Stimulated activated naive CD8-positive, alpha-beta T cell treated with anti-CD3 and anti-CD28 coated beads, Interleukin-15, Interleukin-2, amounts not matched to agents 100 ng/mL and 50 ng/mL, for 24 hours (primary cell): ENCODE measurements at regions not wholly inside any gene's neighbourhood (a gene's known extent, or its start where the extent isn't known, plus 50 kb on each side); places are given as distances from the start of the nearest gene placed in this dataset.

Source experiments
- H3K27ac Mint-ChIP-seq: one replicate; pipeline ENCODE4 v1.8.0; 2021; ENCODE audit warnings: mild to moderate bottlenecking, mixed read lengths
- H3K27me3 Mint-ChIP-seq: one replicate; pipeline ENCODE4 v1.8.0; 2021; ENCODE audit warnings: mixed read lengths
- H3K36me3 Mint-ChIP-seq: one replicate; pipeline ENCODE4 v1.8.0; 2021; ENCODE audit warnings: low read depth, mixed read lengths
- H3K4me1 Mint-ChIP-seq: one replicate; pipeline ENCODE4 v1.8.0; 2021; ENCODE audit warnings: low read depth, mixed read lengths
- H3K4me3 Mint-ChIP-seq: one replicate; pipeline ENCODE4 v1.8.0; 2021; ENCODE audit warnings: mild to moderate bottlenecking, mixed read lengths
- H3K9me3 Mint-ChIP-seq: one replicate; pipeline ENCODE4 v1.8.0; 2021; ENCODE audit warnings: mixed read lengths

DNA sequence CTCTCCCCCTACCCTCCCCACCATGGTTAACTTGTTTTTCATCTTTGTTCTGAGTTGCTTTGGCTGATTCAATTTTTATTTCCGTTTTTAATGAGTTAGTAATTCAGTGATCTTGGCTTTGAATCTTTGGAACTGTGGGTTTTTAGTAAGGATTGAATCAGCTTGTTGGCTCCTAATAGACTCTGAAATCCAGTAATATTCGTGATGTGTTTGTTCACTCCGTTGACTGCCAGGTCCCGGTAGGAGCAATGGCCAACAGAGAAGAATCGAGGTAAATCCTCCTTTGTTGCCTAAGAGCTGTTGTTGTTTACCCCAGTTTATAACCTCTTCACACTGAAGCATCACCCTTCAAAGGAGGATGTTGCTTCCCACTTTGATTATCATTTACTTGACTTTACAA, 92.7 kb downstream of the PCSK1 start:
- H3K27me3 Mint-ChIP-seq = peaks cover 21% of the 10 kb centered on the region
- H3K36me3 Mint-ChIP-seq = no peaks in the 10 kb centered on the region
- no peaks in the 10 kb centered on the region for H3K9me3 Mint-ChIP-seq
- H3K4me1 Mint-ChIP-seq = peaks cover 18% of the 10 kb centered on the region
- H3K4me3 Mint-ChIP-seq = no peak overlapping the region
- no peak overlapping the region for H3K27ac Mint-ChIP-seq

DNA sequence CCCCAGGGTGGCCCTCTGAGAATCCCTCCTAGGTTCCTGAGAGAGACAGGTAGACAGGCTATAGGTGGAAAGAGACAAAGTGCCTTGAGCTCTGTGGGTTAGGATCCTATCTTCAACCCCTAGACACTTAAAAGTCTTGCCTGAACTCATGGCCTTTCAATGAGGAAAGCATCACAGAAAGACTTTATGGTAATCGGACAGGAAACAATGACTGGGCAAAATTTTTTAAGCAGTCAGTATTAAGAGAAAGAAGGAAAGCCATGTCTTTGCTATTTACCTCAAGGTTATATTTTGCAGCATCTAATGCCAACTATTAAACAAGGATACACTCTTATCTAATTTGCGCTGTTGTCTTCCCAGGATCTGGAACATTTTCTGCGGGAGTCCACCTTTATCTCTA, 93.2 kb downstream of the PCSK1 start:
- Mint-ChIP-seq H3K4me3 (no peak overlapping the region), H3K27me3 (peaks cover 21% of the 10 kb centered on the region), H3K4me1 (peaks cover 13% of the 10 kb centered on the region), H3K36me3 (no peaks in the 10 kb centered on the region), H3K27ac (no peak overlapping the region), H3K9me3 (no peaks in the 10 kb centered on the region)

DNA sequence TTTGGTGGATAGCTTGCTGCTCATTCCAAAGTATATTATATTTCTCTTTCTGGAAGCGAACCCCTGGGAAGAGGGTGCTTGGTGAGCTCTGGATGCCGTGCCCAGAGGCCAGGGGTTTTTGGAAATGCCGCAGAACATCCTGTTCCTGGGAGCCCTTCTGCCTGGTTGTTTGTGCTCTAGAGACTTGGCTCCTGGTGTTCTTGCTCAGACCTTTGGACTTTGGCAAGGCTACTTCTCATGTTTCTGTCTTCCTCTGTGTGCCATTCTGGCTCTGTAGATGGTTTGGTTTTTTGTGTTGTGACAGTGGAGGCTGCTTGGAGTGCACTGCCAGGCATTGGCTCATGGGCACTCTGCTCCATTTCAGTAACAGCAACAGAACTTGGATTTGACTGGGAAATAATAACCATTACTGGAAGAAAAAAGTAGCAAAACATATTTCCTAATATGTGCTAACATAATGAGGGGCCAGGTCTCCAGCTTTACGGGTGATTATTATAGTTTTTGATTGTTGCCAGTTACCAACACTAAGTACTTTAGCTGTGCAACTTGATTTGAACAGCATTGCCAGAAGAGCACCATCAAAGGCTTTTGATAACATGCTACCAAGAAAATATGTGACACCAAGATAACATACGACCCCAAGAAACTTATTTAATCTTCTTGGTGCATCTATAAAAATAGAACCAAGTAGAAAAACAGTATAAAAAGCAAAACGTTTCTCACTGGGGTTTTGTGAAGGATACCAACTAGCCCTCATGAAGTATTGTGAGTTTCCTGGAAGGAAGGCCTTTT, 94.2 kb downstream of the PCSK1 start:
- Mint-ChIP-seq H3K4me1 (peaks cover 3% of the 10 kb centered on the region), H3K27me3 (peaks cover 21% of the 10 kb centered on the region), H3K36me3 (no peaks in the 10 kb centered on the region)

GRCh38 chr5:96338091-96338490, 95.0 kb downstream of the PCSK1 start:
- Mint-ChIP-seq H3K27ac (no peak overlapping the region), H3K36me3 (no peaks in the 10 kb centered on the region), H3K9me3 (no peaks in the 10 kb centered on the region), H3K27me3 (peaks cover 17% of the 10 kb centered on the region), H3K4me1 (peaks cover 3% of the 10 kb centered on the region), H3K4me3 (no peak overlapping the region)

More for the DNA sequence above, 94.2 kb downstream of the PCSK1 start:
- Mint-ChIP-seq H3K4me3 (no peak overlapping the region), H3K27ac (no peak overlapping the region), H3K9me3 (no peaks in the 10 kb centered on the region)

DNA sequence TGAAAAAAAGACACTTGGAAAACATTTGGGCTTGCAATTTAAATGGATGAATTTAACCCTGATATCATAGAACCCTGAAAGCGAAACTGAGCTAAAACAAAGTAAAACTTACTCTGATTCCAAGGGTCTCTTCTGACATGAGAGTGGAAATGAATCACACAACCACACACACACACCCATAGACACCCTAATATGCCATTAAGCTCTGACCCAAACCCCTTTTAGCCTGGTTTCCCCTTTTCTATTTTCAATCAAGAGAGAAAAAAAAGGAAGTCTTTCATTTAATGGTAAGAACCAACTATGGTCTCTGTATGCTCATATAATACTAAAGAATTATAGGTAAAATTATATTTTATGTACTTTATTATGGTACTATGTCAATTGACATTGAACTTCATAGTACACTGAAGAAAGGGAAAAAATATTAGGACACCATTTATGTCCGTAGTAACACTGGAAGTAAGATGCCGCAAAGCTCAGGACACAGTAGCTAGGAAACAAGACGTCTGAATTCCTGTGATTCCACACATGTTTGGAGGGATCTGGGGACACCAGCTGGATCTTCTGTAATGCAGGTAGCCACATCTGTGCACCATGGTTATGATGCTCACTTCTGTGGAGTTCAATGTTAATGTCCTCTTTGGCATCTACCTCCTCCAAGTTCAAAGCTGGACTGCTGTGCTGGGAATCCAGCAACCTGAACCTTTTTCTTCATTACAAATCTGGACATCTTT, 95.8 kb downstream of the PCSK1 start:
- H3K4me3 Mint-ChIP-seq = no peak overlapping the region
- peaks cover 3% of the 10 kb centered on the region for H3K4me1 Mint-ChIP-seq
- no peak overlapping the region for H3K27ac Mint-ChIP-seq
- H3K36me3 Mint-ChIP-seq = no peaks in the 10 kb centered on the region
- peaks cover 25% of the 10 kb centered on the region for H3K27me3 Mint-ChIP-seq
- no peaks in the 10 kb centered on the region for H3K9me3 Mint-ChIP-seq

DNA sequence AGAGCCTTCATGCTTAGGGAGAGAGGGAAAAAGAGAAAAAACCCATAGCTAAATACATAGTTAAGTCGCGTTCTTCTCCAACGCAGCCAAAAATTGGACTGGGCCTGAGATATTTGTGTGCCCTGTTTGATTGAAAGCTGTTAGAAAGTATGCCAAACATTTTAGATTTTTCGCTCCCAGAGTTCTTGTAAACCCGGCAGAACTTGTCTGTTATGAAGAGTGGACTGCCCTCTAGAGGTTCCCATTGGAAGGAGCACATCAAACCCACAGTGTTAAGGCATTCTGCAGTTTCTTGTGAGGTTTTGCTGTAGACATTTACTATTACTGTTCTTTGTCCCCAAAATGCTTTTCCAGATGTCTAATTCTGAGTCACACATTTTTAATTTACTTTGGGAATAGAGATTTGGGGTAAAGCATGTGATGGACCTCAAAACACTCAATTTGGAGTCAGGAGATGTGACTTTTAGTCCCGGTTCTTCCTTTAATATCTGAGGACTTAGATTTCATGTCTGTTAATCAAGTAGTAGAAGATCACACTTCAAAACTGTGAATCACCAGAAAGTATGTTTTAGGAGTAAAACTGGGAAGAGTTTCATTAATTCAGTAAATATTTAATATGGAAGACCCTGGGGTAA, 96.6 kb downstream of the PCSK1 start:
- peaks cover 3% of the 10 kb centered on the region for H3K4me1 Mint-ChIP-seq
- no peak overlapping the region for H3K4me3 Mint-ChIP-seq
- no peaks in the 10 kb centered on the region for H3K9me3 Mint-ChIP-seq
- H3K36me3 Mint-ChIP-seq = no peaks in the 10 kb centered on the region
- peaks cover 19% of the 10 kb centered on the region for H3K27me3 Mint-ChIP-seq
- H3K27ac Mint-ChIP-seq = no peak overlapping the region

DNA sequence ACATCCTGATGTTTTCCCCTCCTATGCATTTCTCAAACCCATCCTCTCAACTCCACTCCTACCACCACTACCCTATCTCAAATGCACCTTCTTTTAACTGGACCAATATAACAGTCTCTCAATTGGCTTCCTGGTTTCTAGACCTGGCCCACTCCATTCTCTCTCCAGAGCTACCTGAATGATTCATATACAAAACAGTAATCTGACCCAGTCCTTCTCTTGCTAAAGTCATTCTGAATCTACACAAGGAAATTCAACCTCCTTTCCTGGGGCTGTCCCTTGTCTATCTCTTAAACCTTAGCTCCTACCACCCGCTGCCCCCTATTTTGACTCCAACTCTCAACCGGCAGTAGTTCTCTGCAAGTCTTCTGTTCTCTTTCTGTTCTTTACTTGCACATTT, 97.2 kb downstream of the PCSK1 start:
- Mint-ChIP-seq H3K9me3 (no peaks in the 10 kb centered on the region), H3K36me3 (no peaks in the 10 kb centered on the region), H3K27me3 (peaks cover 18% of the 10 kb centered on the region), H3K27ac (no peak overlapping the region), H3K4me3 (no peak overlapping the region), H3K4me1 (peaks cover 7% of the 10 kb centered on the region)

DNA sequence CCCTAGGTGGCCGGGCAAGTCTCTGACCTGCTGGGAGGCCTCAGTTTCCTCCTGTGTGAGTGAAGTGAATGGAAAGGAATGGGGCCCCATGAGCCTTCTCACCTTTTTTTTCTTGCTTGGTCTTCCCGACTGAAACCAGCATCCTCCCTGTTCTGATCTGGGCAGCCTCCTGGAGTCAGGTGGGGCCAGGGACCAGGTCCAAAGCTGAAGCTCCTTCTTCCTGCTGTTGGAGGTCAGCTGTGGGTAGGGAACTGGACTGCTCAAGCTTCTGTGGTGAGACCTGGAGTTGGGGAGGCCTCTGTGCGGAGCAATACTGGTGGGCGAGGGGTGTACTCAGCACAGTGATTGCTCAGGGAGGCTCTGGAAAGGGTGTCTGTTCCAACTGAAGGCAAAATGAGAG, 99.7 kb downstream of the PCSK1 start:
- no peaks in the 10 kb centered on the region for H3K36me3 Mint-ChIP-seq
- no peak overlapping the region for H3K27ac Mint-ChIP-seq
- no peaks in the 10 kb centered on the region for H3K9me3 Mint-ChIP-seq
- H3K27me3 Mint-ChIP-seq = peaks cover 13% of the 10 kb centered on the region
- H3K4me3 Mint-ChIP-seq = no peak overlapping the region
- peaks cover 16% of the 10 kb centered on the region for H3K4me1 Mint-ChIP-seq

- no peaks in the 10 kb centered on the region for H3K36me3 Mint-ChIP-seq
- no peak overlapping the region for H3K27ac Mint-ChIP-seq
- H3K27me3 Mint-ChIP-seq = peaks cover 13% of the 10 kb centered on the region
- peaks cover 16% of the 10 kb centered on the region for H3K4me1 Mint-ChIP-seq
- no peaks in the 10 kb centered on the region for H3K9me3 Mint-ChIP-seq
- no peak overlapping the region for H3K4me3 Mint-ChIP-seq
Observed at GRCh38 chr5:96332535-96333366, 100.3 kb downstream of the PCSK1 start.

- Mint-ChIP-seq H3K36me3 (no peaks in the 10 kb centered on the region), H3K4me1 (peaks cover 16% of the 10 kb centered on the region), H3K27me3 (peaks cover 13% of the 10 kb centered on the region), H3K9me3 (no peaks in the 10 kb centered on the region), H3K27ac (no peak overlapping the region), H3K4me3 (no peak overlapping the region)
Observed at GRCh38 chr5:96331681-96332361, 101.2 kb downstream of the PCSK1 start.

DNA sequence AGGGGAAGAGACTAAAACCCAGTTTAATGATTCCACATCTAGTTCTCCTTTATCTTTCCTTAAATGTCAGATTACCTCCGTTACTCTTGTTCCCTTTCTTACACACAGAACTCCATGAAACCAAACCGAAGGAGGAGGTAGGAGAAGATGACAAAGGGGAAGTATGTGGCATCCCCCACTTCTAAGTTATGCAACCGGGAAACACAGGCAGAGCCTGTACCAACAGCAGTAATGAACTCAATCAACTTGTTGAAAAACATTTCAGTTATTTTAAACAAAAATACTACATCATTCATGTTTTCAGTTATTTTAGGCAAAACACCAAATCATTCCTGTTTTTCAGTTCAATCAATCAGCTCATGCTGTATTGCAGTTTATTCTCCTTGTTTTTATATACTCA, 101.8 kb downstream of the PCSK1 start:
- H3K4me3 Mint-ChIP-seq = no peak overlapping the region
- peaks cover under 1% of the 10 kb centered on the region for H3K9me3 Mint-ChIP-seq
- no peak overlapping the region for H3K27ac Mint-ChIP-seq
- peaks cover 16% of the 10 kb centered on the region for H3K4me1 Mint-ChIP-seq
- no peaks in the 10 kb centered on the region for H3K36me3 Mint-ChIP-seq
- peaks cover 14% of the 10 kb centered on the region for H3K27me3 Mint-ChIP-seq

- H3K36me3 Mint-ChIP-seq = no peaks in the 10 kb centered on the region
- peaks cover 19% of the 10 kb centered on the region for H3K27me3 Mint-ChIP-seq
- no peak overlapping the region for H3K27ac Mint-ChIP-seq
- no peak overlapping the region for H3K4me3 Mint-ChIP-seq
- peaks cover 3% of the 10 kb centered on the region for H3K9me3 Mint-ChIP-seq
- peaks cover 16% of the 10 kb centered on the region for H3K4me1 Mint-ChIP-seq
Observed at GRCh38 chr5:96330530-96331140, 102.4 kb downstream of the PCSK1 start.

GRCh38 chr5:96329886-96330529, 103.0 kb downstream of the PCSK1 start:
- Mint-ChIP-seq H3K36me3 (no peaks in the 10 kb centered on the region), H3K4me3 (no peak overlapping the region), H3K27ac (peak overlapping the region; percentile 7), H3K9me3 (peaks cover 3% of the 10 kb centered on the region), H3K4me1 (peaks cover 16% of the 10 kb centered on the region), H3K27me3 (peaks cover 19% of the 10 kb centered on the region)
